Activated T-cell treated with anti-CD3 and anti-CD28 coated beads for 24 hours (primary cell): ENCODE measurements at regions not wholly inside any gene's neighbourhood (a gene's known extent, or its start where the extent isn't known, plus 50 kb on each side); places are given as distances from the start of the nearest gene placed in this dataset.

Source experiments
- DNase-seq: peaks from one replicate; pipeline ENCODE4 v3.0.0-alpha.2; 2020; ENCODE audit warnings: low read depth

- DNase-seq, result no peak
Observed at GRCh38 chr14:98835051-98835824, 436.8 kb downstream of the BCL11B start.

DNA sequence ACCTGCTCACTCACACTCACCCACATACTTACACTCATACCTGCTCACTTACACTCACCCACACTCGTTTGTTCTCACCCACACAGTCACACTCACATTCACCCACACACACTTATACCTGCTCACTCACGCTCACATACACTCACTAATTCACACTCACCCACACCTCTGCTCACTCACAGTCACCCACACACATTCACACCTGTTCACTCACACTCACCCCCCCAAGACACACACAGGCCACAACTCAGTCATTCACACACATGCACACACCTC lies 436.2 kb downstream of the BCL11B start:
- DNase-seq, result no peak

DNA sequence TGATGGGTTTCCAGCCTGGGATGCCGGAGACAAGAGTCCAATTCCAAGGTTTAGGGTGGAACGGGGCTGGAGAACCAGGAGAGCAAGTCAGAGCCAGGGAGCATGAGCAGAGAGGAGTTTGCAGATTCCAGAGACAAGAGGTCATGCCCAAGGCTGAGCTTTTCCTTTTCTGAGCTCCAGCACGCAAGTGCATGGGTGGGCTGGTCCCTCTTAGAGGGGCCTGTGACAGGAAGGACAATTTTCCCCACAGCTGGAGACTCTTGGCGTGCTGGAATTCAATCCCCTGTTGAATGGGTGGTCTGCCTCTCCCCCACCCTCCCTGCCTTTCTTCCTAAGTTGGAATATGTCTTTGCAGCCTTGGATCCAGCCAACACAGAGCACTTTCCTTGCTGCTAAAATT lies 431.9 kb downstream of the BCL11B start:
- DNase-seq, result no peak

- DNase-seq, result no peak
Observed at GRCh38 chr14:98840511-98840910, 431.5 kb downstream of the BCL11B start.

DNA sequence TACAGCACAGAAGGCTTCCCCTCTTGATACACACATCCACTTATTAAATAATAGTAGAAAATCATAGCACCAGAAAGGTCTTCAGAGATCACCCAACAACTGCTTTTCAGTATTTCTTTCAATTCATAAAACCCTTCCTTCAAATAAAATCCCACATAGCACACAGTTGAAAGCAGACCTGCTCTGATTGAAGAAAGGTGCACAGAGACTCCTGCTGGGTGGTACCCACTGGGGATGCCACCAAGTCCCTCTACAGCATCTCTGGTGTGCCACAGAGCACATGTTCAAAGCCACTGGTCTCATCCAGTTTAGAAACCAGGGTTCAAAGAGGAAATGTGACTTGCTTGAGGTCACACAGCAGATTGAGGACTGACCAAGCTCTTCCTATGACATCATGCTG lies 427.5 kb downstream of the BCL11B start:
- no peak for DNase-seq

GRCh38 chr14:98847521-98848468 lies 424.2 kb downstream of the BCL11B start:
- no peak for DNase-seq

GRCh38 chr14:98853063-98853729 lies 418.8 kb downstream of the BCL11B start:
- no peak for DNase-seq

GRCh38 chr14:98855926-98856715 lies 415.9 kb downstream of the BCL11B start:
- DNase-seq, result no peak

GRCh38 chr14:98858158-98858557 lies 413.8 kb downstream of the BCL11B start:
- DNase-seq, result no peak

GRCh38 chr14:98858561-98858960 lies 413.4 kb downstream of the BCL11B start:
- DNase-seq, result no peak

- DNase-seq, result no peak
Observed at GRCh38 chr14:98859301-98859700, 412.7 kb downstream of the BCL11B start.

- no peak for DNase-seq
Observed at GRCh38 chr14:98864211-98864610, 407.8 kb downstream of the BCL11B start.

- DNase-seq, result no peak
Observed at GRCh38 chr14:98867146-98867545, 404.9 kb downstream of the BCL11B start.

DNA sequence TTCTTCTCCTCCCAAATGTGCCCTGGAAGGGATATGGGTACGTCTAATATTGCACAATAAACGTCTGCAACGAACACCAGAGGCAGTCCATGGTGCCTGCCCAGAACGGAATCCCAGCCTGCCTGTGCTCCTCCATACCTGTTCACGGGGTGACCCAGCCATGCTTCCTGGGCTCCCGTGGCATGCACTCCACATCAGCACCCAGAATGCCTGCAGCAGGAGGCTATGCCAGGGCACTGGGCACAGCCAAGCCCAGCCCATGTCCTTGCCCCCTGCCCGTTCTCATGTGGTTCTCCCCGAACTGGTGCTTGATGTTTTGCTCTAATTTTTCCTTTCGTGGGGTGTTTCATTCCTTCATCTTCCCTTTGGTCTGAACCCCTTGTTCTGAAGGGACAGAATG lies 404.3 kb downstream of the BCL11B start:
- no peak for DNase-seq

- no peak for DNase-seq
Observed at GRCh38 chr14:98868866-98869265, 403.1 kb downstream of the BCL11B start.

DNA sequence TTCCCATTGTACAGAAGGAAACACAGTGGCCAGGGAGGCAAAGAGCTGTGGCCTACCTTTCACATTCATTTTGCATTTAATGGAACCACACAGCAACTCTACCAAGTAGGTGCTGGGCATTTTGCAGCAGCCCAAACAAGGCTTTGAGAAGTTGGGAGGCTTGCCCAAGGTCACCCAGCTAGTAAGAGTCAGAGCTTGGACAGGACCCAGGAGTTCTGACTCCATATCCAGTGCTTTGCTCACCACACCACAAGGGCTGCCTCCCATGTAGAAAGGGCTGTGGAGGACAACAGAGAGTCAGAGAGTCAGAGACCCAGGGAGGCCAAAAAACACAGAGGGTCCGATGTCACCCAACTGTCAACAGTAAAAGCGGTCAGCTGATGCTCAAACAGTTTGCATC lies 400.2 kb downstream of the BCL11B start:
- DNase-seq, result no peak

DNA sequence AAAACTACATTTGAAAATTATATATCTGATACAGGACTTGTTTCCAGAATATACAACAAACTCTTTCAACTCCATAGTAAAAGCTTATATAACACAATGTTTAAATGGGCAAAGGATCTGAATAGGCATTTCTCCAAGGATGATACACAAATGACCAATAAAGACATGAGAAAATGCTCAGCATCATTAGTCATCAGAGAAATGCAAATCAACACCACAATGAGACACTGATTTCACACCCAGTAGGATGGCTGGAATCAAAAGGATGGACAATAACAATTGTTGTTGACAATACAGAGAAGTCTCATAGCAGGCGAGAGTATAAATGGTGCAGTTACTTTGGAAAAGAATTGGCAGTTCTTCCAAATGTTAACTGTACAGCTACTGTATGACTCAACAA lies 394.9 kb downstream of the BCL11B start:
- DNase-seq, result no peak

DNA sequence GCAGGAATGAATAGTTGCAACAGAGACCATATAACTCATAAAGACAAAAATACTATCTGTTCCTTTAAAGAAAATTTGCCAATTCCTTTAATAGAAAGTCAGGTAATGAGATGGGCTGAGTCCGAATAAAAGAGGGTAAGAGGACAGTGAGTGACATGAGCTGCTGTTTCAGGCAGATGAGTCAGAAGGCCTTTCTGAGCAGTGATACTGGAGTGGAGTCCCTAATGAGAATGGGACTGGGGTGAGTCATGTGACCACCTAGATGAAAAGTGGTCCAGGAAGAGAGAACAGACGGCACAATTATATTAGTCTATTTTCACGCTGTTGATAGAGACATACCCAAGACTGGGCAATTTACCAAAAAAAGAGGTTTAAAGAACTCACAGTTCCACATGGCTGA lies 393.7 kb downstream of the BCL11B start:
- DNase-seq, result no peak

GRCh38 chr14:98886982-98887381 lies 385.0 kb downstream of the BCL11B start:
- DNase-seq, result no peak

DNA sequence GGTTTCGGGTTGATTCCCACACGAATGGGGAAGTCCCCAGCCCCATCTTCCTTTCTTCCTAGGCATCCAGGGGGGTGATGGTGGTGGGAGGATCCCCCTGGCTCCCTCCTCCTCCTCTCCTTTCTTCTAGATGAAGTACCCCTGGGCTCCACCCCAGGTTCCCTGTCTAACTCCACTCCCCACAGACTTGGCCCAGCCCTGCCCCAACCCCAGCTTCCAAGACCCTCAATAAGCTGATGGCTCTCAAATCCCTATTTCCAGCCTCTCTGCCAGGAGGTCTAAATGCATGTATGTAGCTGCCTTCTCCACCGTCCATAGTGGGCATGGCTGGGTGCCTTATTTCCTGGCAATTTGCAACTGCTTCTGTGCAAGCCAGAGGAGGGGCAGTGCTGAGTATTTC lies 383.7 kb downstream of the BCL11B start:
- DNase-seq, result no peak

DNA sequence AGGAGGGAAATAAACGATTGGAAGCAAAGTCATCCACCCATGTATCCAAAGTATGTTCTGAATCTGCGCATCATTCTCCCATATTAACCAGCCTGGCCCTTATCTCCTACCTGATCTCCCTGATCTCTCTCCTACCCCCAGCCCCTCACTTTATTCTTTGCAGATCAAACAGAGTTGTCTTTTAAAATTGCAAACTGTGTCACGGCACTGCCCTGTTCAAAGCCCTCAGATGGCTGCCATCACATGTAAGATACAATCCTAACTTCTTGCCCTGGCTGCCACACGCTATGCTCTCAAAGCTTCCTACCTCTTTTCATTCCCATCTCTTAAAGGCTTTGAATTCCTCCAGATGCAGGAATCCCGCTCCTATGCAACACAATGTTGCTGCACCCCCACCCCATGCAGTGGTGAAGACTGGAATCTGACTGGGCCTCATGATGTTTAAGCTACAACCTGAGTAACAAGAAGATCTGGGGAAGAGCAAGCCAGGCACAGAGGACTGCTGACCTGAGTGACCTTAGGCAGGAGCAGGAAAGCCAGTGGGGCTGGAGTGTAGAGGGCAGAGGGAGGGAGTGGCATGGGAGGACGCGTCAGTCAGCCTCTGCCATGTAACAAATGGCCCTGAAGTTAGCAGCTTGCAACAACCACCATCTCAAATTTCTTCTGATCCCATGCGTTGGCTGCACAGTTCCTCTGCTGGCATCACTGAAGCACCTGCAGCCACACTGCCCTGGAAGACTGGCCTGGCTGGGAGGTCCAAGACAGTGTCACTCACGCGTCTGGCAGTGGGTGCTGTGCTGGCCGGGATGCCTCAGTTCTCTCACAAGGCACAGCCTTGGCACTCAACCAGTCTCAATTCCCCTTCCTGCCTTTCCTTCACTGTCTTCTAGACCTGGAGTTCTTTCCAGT lies 382.8 kb downstream of the BCL11B start:
- no peak for DNase-seq
